MM.1S (cell line): ENCODE measurements at regions not wholly inside any gene's neighbourhood (a gene's known extent, or its start where the extent isn't known, plus 50 kb on each side); places are given as distances from the start of the nearest gene placed in this dataset.

Experiments used
- DNase-seq: peaks from one replicate; pipeline ENCODE4 v3.0.0-alpha.2; 2015
- H2AFZ ChIP-seq: fragments of 300-600 bp; sonication (generic); 2 replicates; pipeline ENCODE4 v1.6.0; 2016; ENCODE audit warnings: antibody characterized with exemption, low read length
- H3F3A ChIP-seq: fragments of 300-600 bp; sonication (generic); 2 replicates; pipeline ENCODE4 v1.6.1; 2016; ENCODE audit warnings: mild to moderate bottlenecking, antibody characterized with exemption, low read length, moderate library complexity, mixed read lengths; ENCODE audit not compliant: insufficient read depth
- H3K27ac ChIP-seq: fragments of 300-600 bp; sonication (generic); 2 replicates; pipeline ENCODE4 v1.5.1; 2016; ENCODE audit warnings: mild to moderate bottlenecking, low read length
- H3K27me3 ChIP-seq: fragments of 300-600 bp; sonication (generic); replicated peaks from 2 replicates; pipeline ENCODE4 v1.6.0; 2016; ENCODE audit warnings: low read length; ENCODE audit not compliant: insufficient read depth
- H3K36me3 ChIP-seq: fragments of 300-600 bp; sonication (generic); replicated peaks from 2 replicates; pipeline ENCODE4 v1.6.1; 2016; ENCODE audit warnings: mild to moderate bottlenecking, low read length, mixed read lengths; ENCODE audit not compliant: insufficient read depth
- H3K4me1 ChIP-seq: fragments of 300-600 bp; sonication (generic); 2 replicates; pipeline ENCODE4 v1.6.1; 2016; ENCODE audit warnings: low read length, mixed read lengths
- H3K4me2 ChIP-seq: fragments of 300-600 bp; sonication (generic); 2 replicates; pipeline ENCODE4 v1.6.0; 2016; ENCODE audit warnings: low read depth, low read length
- H3K4me3 ChIP-seq: fragments of 300-600 bp; sonication (generic); 2 replicates; pipeline ENCODE4 v1.5.1; 2016; ENCODE audit warnings: low read length, mixed read lengths
- H3K79me2 ChIP-seq: fragments of 300-600 bp; sonication (generic); 2 replicates; pipeline ENCODE4 v1.6.1; 2016; ENCODE audit warnings: mixed run types, low read length, mixed read lengths
- H3K9ac ChIP-seq: fragments of 300-600 bp; sonication (generic); 2 replicates; pipeline ENCODE4 v1.6.1; 2016; ENCODE audit warnings: low read length, mixed read lengths
- H3K9me2 ChIP-seq: fragments of 300-600 bp; sonication (generic); replicated peaks from 2 replicates; pipeline ENCODE4 v1.6.1; 2016; ENCODE audit warnings: mild to moderate bottlenecking, low read length, mixed read lengths; ENCODE audit not compliant: insufficient read depth
- H3K9me3 ChIP-seq: fragments of 300-600 bp; sonication (generic); replicated peaks from 2 replicates; pipeline ENCODE4 v1.6.1; 2016; ENCODE audit warnings: mild to moderate bottlenecking, low read length, mixed read lengths; ENCODE audit not compliant: insufficient read depth
- H4K20me1 ChIP-seq: fragments of 300-600 bp; sonication (generic); 2 replicates; pipeline ENCODE4 v1.6.1; 2016; ENCODE audit warnings: mild to moderate bottlenecking, low read length, moderate library complexity, mixed read lengths; ENCODE audit not compliant: insufficient read depth
- EZH2 ChIP-seq: fragments of 300-600 bp; sonication (generic); optimal IDR thresholded peaks from 2 replicates; pipeline ENCODE3; 2017; ENCODE audit warnings: low read depth, mild to moderate bottlenecking, antibody characterized with exemption, low read length, mixed read lengths
- EZH2phosphoT487 ChIP-seq: fragments of 300-600 bp; sonication (generic); IDR thresholded peaks from 2 replicates; pipeline ENCODE4 v1.6.1; 2018; ENCODE audit warnings: antibody characterized with exemption, low read length
- TF ChIP-seq, protein P1 (sequence below): fragments of 300-600 bp; sonication (generic); IDR thresholded peaks from 2 replicates; pipeline ENCODE4 v1.5.1; 2016; ENCODE audit warnings: antibody characterized with exemption, low read length, mixed read lengths

DNA sequence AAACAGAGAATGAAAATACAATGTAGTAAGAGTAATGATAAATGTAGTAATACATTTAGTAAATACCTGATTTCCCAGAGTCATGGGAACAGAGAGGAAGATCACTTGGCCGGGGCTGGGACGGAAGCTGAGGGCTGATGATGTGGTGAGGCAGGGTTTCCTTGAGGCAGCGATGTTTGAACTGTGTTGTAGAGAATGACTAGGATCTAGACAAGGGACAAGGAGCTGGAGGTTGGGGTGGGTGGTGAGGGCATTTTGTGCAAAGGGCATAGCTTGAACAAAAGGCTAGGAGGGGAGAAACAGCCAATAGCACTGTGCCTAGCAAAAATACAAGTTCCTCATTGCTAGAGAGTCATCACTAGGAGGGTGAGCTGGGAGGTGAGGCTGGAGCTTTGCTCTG, 64.3 kb upstream of the RAPGEF2 start:
- Histone ChIP-seq H3K9ac (no peak overlapping the region), H3K27ac (no peak overlapping the region), H3K4me2 (no peak overlapping the region), H3K4me3 (no peak overlapping the region), H3K9me2 (no peaks in the 10 kb centered on the region), H3K9me3 (no peaks in the 10 kb centered on the region), H3F3A (no peaks in the 10 kb centered on the region), H2AFZ (no peak overlapping the region), H3K4me1 (0 out of 2 replicates have a peak, but pooled peaks cover 10% of the 10 kb centered on the region), H4K20me1 (no peaks in the 10 kb centered on the region), H3K79me2 (no peaks in the 10 kb centered on the region), H3K36me3 (no peaks in the 10 kb centered on the region), H3K27me3 (0 out of 2 replicates have a peak, but pooled peaks cover under 1% of the 10 kb centered on the region)
- no peak for DNase-seq
- TF ChIP-seq EZH2phosphoT487, result no peak

DNA sequence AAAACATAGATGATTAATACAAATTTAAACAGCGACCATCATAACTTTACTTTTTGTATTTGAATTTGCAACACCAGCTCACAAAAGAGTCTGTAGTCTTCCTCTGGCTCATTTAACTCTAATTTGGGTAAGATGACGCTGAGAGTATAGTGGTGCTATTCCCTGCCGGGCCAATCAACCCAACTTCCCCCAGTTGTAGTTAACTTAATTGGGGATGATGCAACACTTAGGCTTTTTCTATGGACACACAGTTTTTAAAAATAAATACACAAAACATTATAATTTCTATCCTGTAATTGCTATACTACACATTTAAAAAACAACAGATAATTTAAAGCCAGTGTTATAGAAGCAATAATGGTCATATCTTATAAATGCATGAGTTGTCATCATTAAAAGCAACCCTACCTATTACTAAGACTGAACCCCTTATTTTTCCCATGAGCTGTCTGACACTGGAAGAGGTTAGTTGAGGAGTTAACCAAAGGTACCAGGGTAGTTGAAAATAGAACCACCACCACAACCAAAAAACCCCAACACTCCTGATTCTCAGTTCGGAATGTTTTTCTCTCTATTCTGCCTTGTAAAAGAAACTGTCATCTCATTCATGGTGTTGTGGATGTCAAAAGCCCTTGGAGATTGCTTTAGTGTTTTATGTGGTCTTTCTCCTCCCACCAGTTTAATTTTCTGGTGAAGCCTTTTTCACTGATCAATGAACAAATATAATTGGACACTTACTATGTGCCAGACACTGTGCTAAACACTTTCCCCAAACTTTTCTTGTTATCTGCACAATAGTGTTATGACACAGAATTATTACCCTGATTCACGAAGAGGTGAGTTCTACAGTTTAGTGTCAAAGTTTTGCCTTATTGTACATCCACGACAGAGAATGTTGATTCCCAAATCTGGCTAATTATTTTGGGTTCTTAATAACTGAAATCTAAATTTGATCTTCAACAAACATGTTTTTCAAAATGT, 61.5 kb upstream of the RAPGEF2 start:
- TF ChIP-seq, protein P1, sequence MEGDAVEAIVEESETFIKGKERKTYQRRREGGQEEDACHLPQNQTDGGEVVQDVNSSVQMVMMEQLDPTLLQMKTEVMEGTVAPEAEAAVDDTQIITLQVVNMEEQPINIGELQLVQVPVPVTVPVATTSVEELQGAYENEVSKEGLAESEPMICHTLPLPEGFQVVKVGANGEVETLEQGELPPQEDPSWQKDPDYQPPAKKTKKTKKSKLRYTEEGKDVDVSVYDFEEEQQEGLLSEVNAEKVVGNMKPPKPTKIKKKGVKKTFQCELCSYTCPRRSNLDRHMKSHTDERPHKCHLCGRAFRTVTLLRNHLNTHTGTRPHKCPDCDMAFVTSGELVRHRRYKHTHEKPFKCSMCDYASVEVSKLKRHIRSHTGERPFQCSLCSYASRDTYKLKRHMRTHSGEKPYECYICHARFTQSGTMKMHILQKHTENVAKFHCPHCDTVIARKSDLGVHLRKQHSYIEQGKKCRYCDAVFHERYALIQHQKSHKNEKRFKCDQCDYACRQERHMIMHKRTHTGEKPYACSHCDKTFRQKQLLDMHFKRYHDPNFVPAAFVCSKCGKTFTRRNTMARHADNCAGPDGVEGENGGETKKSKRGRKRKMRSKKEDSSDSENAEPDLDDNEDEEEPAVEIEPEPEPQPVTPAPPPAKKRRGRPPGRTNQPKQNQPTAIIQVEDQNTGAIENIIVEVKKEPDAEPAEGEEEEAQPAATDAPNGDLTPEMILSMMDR, result no peak
- no peak for TF ChIP-seq EZH2
- no peak for TF ChIP-seq EZH2phosphoT487
- no peaks in the 10 kb centered on the region for H3K79me2 ChIP-seq
- H3K4me3 ChIP-seq, result no peak overlapping the region
- DNase-seq, result no peak
- no peaks in the 10 kb centered on the region for H3K9me3 ChIP-seq
- no peaks in the 10 kb centered on the region; the same call in 1 of the 2 replicates for H3F3A ChIP-seq
- no peak overlapping the region for H3K27ac ChIP-seq
- no peak overlapping the region for H2AFZ ChIP-seq
- no peak overlapping the region for H3K9ac ChIP-seq
- peaks cover 21% of the 10 kb centered on the region for H3K4me1 ChIP-seq
- no peaks in the 10 kb centered on the region for H4K20me1 ChIP-seq
- H3K27me3 ChIP-seq, result peaks cover 4% of the 10 kb centered on the region; the same call in 1 of the 2 replicates
- H3K9me2 ChIP-seq, result no peaks in the 10 kb centered on the region
- no peaks in the 10 kb centered on the region for H3K36me3 ChIP-seq
- 0 out of 2 replicates have a peak overlapping the region, but pooled peaks have one; percentile 3 for H3K4me2 ChIP-seq

DNA sequence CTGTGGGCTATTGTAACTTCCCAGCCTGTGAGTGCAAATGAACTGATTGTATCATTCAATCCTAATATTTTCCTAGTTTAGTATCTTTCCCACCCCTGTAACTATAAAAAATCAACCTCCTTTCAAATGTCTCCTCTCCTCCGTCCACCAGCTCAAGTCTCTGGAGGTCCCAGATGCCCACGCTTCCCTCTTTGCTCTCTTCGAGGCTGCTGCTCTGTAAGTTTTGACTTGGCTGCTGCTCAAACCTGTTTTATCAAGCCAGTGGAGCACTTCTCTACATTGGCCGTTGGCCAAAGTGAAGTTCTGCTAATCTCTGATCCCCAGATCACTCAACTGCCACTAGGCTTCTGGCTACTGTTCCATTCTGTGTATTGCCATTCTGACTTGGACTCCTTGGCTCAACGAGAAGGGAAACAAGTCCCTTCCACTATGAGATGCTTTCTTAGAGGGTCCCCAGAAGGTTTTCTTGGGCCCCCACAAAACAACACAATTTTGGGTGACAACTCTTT, 60.7 kb upstream of the RAPGEF2 start:
- no peaks in the 10 kb centered on the region for H3K9me3 ChIP-seq
- H3F3A ChIP-seq, result no peaks in the 10 kb centered on the region; the same call in 1 of the 2 replicates
- peaks cover 7% of the 10 kb centered on the region; the same call in 1 of the 2 replicates for H3K27me3 ChIP-seq
- H3K4me1 ChIP-seq, result peaks cover 22% of the 10 kb centered on the region
- H3K79me2 ChIP-seq, result no peaks in the 10 kb centered on the region
- H3K36me3 ChIP-seq, result no peaks in the 10 kb centered on the region
- no peak overlapping the region for H3K4me2 ChIP-seq
- no peak for DNase-seq
- H3K27ac ChIP-seq, result no peak overlapping the region
- no peaks in the 10 kb centered on the region for H4K20me1 ChIP-seq
- no peak for TF ChIP-seq EZH2
- no peak for TF ChIP-seq EZH2phosphoT487
- H3K4me3 ChIP-seq, result no peak overlapping the region
- H3K9me2 ChIP-seq, result no peaks in the 10 kb centered on the region
- H2AFZ ChIP-seq, result no peak overlapping the region
- no peak overlapping the region for H3K9ac ChIP-seq

DNA sequence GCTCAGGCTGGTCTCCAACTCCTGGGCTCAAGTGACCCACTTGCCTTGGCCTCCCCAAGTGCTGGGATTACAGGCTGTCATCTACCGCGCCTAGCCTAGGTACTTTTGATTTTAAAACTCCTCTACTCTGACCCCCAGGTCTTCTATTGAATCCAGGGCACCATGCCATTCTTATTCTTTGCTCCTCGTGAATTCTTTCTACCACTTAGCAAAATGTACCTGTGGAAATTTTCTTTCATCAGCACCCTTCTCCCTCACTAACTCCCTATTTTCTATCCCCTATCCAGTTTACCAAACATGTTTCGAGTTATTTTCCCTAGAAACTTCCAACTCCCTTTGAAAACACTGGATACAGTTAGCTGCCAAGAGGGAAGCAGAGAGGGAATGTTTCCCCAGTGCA, 60.0 kb upstream of the RAPGEF2 start:
- Histone ChIP-seq H3K79me2 (no peaks in the 10 kb centered on the region), H3K4me2 (no peak overlapping the region), H2AFZ (no peak overlapping the region), H3K9me3 (no peaks in the 10 kb centered on the region), H3K4me1 (peaks cover 22% of the 10 kb centered on the region), H3K27me3 (peaks cover 14% of the 10 kb centered on the region; the same call in 1 of the 2 replicates), H4K20me1 (no peaks in the 10 kb centered on the region), H3K36me3 (no peaks in the 10 kb centered on the region), H3F3A (no peaks in the 10 kb centered on the region; the same call in 1 of the 2 replicates), H3K4me3 (no peak overlapping the region), H3K9me2 (no peaks in the 10 kb centered on the region), H3K9ac (no peak overlapping the region), H3K27ac (no peak overlapping the region)
- no peak for DNase-seq
- TF ChIP-seq, protein P1, result no peak
- TF ChIP-seq EZH2 (no peak), EZH2phosphoT487 (no peak)
